ENCODE measurements at regions not wholly inside any gene's neighbourhood (a gene's known extent, or its start where the extent isn't known, plus 50 kb on each side); places are given as distances from the start of the nearest gene placed in this dataset.

- Histone ChIP-seq H3K36me3 (ENCODE audit: control insufficient read depth, insufficient read depth, low read length) (no peaks in the 10 kb centered on the region), H3K9me3 (ENCODE audit: control insufficient read depth, low read length) (no peaks in the 10 kb centered on the region), H3K27me3 (replicated peaks; ENCODE audit: control insufficient read depth, insufficient read depth, low read length, poor library complexity, severe bottlenecking) (no peaks in the 10 kb centered on the region), H3K27ac (ENCODE audit: insufficient read depth, low read length, poor library complexity, severe bottlenecking) (no peak overlapping the region), H3K4me1 (ENCODE audit: control insufficient read depth, insufficient read depth, low read length, poor library complexity, severe bottlenecking) (no peaks in the 10 kb centered on the region), H3K4me3 (ENCODE audit: insufficient read depth, low read depth, low read length, poor library complexity, severe bottlenecking) (no peak overlapping the region)
- DNase-seq: no peak
Observed at GRCh38 chr17:71942626-71943025, 178.2 kb upstream of the SOX9 start.

DNA sequence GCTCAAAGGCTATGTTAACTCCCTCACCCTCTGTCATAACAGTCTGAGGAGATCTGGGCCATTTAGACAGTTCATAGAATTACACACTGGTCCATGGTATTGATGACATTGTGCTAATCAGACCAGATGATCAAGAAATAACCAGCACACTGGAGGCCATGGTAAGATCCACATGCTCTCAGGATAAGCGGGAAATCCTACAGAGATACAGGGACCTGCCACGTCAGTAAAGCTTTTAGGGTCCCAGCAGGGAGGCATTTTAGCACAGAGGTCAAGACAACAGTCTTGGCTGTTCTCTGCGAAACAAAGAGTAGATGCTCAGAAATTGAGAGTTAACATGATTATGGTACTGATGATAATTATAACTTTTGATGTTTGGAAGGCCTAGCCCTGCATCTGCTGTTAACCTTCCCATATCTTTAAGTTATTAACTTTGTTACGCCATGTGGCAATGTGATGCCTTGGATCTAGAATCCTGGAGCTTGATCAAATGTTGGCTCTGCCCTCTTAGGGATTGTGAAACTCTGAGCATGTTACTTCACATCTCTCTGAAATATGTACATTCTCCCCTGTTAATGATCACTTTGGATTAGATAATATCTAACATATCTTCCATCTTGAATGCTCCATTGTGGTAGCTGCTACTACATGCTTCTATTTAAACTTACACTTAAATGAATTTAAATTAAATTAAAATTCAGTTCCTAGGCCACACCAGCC, 172.0 kb upstream of the SOX9 start:
- H3K27me3 ChIP-seq (replicated peaks; ENCODE audit: control insufficient read depth, insufficient read depth, low read length, poor library complexity, severe bottlenecking): no peaks in the 10 kb centered on the region
- no peak for DNase-seq

GRCh38 chr17:71959154-71959553, 161.7 kb upstream of the SOX9 start:
- Histone ChIP-seq H3K27ac (ENCODE audit: insufficient read depth, low read length, poor library complexity, severe bottlenecking) (no peak overlapping the region), H3K9me3 (ENCODE audit: control insufficient read depth, low read length) (no peaks in the 10 kb centered on the region), H3K27me3 (replicated peaks; ENCODE audit: control insufficient read depth, insufficient read depth, low read length, poor library complexity, severe bottlenecking) (no peaks in the 10 kb centered on the region), H3K4me3 (ENCODE audit: insufficient read depth, low read depth, low read length, poor library complexity, severe bottlenecking) (no peak overlapping the region), H3K4me1 (ENCODE audit: control insufficient read depth, insufficient read depth, low read length, poor library complexity, severe bottlenecking) (no peaks in the 10 kb centered on the region), H3K36me3 (ENCODE audit: control insufficient read depth, insufficient read depth, low read length) (no peaks in the 10 kb centered on the region)
- no peak for DNase-seq

More for the DNA sequence above, 172.0 kb upstream of the SOX9 start:
- Histone ChIP-seq H3K9me3 (ENCODE audit: control insufficient read depth, low read length) (no peaks in the 10 kb centered on the region), H3K36me3 (ENCODE audit: control insufficient read depth, insufficient read depth, low read length) (no peaks in the 10 kb centered on the region), H3K4me3 (ENCODE audit: insufficient read depth, low read depth, low read length, poor library complexity, severe bottlenecking) (no peak overlapping the region), H3K27ac (ENCODE audit: insufficient read depth, low read length, poor library complexity, severe bottlenecking) (no peak overlapping the region), H3K4me1 (ENCODE audit: control insufficient read depth, insufficient read depth, low read length, poor library complexity, severe bottlenecking) (no peaks in the 10 kb centered on the region)

DNA sequence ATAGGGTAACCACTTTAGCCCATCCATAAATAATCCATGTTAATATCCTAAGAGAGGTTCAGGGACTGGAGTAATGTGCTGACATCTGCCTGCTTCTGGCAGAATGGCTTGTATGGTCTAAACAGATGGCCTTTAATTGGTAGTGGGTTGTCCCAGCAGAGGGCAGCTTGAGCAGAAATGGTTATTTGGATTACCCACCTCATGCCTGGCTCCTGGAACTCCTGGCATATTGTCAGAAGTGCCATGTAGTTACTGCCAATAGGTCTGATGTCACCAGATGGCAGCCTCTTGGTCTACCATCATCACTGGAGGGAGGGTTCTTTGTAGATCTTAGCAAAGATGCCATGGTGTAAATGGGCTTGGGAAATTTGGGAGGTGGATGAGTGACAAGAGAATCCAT, 157.5 kb upstream of the SOX9 start:
- no peaks in the 10 kb centered on the region for H3K36me3 ChIP-seq (ENCODE audit: control insufficient read depth, insufficient read depth, low read length)

DNA sequence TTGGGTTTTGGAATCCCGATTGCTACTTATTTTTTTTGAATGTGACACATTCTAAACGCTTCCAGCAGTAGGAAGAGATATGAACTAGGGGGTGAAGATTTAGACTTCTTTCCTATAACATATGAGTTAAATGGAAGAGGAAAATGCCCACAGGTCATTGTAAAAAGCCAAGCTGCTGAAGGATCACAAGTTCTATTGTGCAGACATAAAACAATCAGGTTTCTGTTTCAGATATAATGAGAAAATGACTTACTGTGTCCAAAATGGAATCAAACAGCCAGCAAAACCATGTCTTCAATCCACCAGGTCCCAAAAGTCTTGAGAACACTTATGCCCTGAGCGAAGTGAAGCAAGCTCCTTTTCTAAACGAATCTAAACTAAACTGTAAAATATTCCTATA, 157.0 kb upstream of the SOX9 start:
- H3K4me3 ChIP-seq (ENCODE audit: insufficient read depth, low read depth, low read length, poor library complexity, severe bottlenecking): no peak overlapping the region
- no peak overlapping the region for H3K27ac ChIP-seq (ENCODE audit: insufficient read depth, low read length, poor library complexity, severe bottlenecking)
- no peaks in the 10 kb centered on the region for H3K9me3 ChIP-seq (ENCODE audit: control insufficient read depth, low read length)
- no peaks in the 10 kb centered on the region for H3K27me3 ChIP-seq (replicated peaks; ENCODE audit: control insufficient read depth, insufficient read depth, low read length, poor library complexity, severe bottlenecking)
- H3K4me1 ChIP-seq (ENCODE audit: control insufficient read depth, insufficient read depth, low read length, poor library complexity, severe bottlenecking): no peaks in the 10 kb centered on the region
- no peaks in the 10 kb centered on the region for H3K36me3 ChIP-seq (ENCODE audit: control insufficient read depth, insufficient read depth, low read length)
- DNase-seq: no peak

More for the DNA sequence above, 157.5 kb upstream of the SOX9 start:
- no peak for DNase-seq
- H3K9me3 ChIP-seq (ENCODE audit: control insufficient read depth, low read length): no peaks in the 10 kb centered on the region
- H3K4me3 ChIP-seq (ENCODE audit: insufficient read depth, low read depth, low read length, poor library complexity, severe bottlenecking): no peak overlapping the region
- H3K27ac ChIP-seq (ENCODE audit: insufficient read depth, low read length, poor library complexity, severe bottlenecking): no peak overlapping the region
- H3K27me3 ChIP-seq (replicated peaks; ENCODE audit: control insufficient read depth, insufficient read depth, low read length, poor library complexity, severe bottlenecking): no peaks in the 10 kb centered on the region
- no peaks in the 10 kb centered on the region for H3K4me1 ChIP-seq (ENCODE audit: control insufficient read depth, insufficient read depth, low read length, poor library complexity, severe bottlenecking)

DNA sequence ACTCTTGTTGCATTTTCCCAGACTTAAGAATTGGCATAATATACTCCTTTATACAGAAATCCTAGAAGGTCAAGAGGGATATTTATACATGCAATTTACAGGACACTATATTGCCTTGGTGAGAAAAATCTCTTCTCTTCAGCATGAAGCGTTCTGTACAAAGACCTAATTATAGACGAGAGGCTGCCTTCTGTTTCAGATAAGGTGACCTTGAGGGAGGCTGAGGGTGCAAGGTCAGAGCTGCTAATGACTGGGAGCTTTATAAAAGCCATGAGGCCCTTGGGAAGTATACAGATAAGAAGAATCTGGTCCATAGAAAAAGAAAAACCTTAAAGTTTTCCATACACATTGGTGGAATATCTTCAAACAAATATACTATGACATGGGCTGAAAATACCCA, 156.3 kb upstream of the SOX9 start:
- no peak for DNase-seq
- H3K9me3 ChIP-seq (ENCODE audit: control insufficient read depth, low read length): no peaks in the 10 kb centered on the region
- no peaks in the 10 kb centered on the region for H3K36me3 ChIP-seq (ENCODE audit: control insufficient read depth, insufficient read depth, low read length)
- H3K27ac ChIP-seq (ENCODE audit: insufficient read depth, low read length, poor library complexity, severe bottlenecking): no peak overlapping the region
- no peak overlapping the region for H3K4me3 ChIP-seq (ENCODE audit: insufficient read depth, low read depth, low read length, poor library complexity, severe bottlenecking)
- no peaks in the 10 kb centered on the region for H3K27me3 ChIP-seq (replicated peaks; ENCODE audit: control insufficient read depth, insufficient read depth, low read length, poor library complexity, severe bottlenecking)
- no peaks in the 10 kb centered on the region for H3K4me1 ChIP-seq (ENCODE audit: control insufficient read depth, insufficient read depth, low read length, poor library complexity, severe bottlenecking)

DNA sequence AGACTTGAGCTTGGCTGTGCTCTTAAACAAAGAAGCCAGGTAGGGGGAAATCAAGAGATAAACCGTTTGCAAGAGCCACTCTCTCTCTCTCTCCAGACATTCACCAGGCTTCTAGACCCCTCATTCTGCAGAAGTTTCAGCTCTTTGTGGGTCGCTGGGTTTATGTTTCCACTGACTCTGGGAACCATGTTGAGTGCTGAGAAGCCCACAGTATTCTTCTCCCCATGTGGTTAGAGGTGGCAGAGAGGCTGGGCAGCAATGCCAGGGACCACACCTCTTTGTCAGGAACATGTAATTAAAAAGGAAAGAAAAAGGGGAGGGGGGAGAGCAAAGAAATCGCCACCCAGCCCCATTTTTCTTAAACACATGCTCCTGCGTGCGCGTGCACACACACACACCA, 154.8 kb upstream of the SOX9 start:
- no peak for DNase-seq

DNA sequence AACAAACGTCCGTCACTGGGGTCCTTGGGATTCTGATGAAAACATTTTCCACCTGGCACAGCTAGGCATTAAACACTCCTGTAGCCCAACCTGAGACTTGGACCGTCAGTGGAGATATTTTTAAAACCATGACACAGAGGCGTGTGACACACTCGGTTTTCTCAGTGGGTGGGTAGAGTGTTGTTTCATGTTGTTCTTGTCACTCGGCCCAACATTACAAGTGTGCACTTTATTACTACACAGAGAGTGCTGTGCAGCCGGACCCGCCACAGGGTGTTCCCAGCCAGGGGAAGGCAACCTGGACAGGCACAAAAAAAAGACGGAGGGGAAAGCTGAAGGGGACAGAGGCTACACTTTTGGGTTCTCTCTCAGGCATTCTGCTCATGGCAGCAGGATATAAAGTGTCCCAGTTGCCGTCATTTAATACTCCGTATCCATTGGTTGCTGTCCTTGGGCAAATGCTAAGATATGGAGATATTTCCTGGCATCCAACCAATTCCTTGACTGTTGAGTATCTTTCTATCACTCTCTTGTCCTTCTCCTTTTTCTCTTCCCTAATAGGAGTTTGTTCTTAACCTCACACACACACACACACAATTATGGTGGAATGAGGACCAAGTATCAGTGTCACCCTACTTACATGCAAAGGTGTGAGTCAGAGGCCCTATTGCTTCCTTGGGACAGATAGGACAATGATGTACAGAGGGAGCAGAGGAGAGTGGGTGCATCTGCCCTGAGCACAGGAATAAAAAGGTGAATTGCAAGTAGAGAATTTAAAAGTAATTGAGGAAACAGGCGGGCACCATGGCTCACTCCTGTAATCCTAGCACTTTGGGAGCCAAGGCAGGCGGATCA, 154.1 kb upstream of the SOX9 start:
- H3K4me1 ChIP-seq (ENCODE audit: control insufficient read depth, insufficient read depth, low read length, poor library complexity, severe bottlenecking): no peaks in the 10 kb centered on the region
- H3K4me3 ChIP-seq (ENCODE audit: insufficient read depth, low read depth, low read length, poor library complexity, severe bottlenecking): no peak overlapping the region
- H3K9me3 ChIP-seq (ENCODE audit: control insufficient read depth, low read length): no peaks in the 10 kb centered on the region
- no peak for DNase-seq
- no peaks in the 10 kb centered on the region for H3K27me3 ChIP-seq (replicated peaks; ENCODE audit: control insufficient read depth, insufficient read depth, low read length, poor library complexity, severe bottlenecking)
- no peaks in the 10 kb centered on the region for H3K36me3 ChIP-seq (ENCODE audit: control insufficient read depth, insufficient read depth, low read length)
- H3K27ac ChIP-seq (ENCODE audit: insufficient read depth, low read length, poor library complexity, severe bottlenecking): no peak overlapping the region

More for the DNA sequence above, 154.8 kb upstream of the SOX9 start:
- Histone ChIP-seq H3K9me3 (ENCODE audit: control insufficient read depth, low read length) (no peaks in the 10 kb centered on the region), H3K27me3 (replicated peaks; ENCODE audit: control insufficient read depth, insufficient read depth, low read length, poor library complexity, severe bottlenecking) (no peaks in the 10 kb centered on the region), H3K36me3 (ENCODE audit: control insufficient read depth, insufficient read depth, low read length) (no peaks in the 10 kb centered on the region), H3K27ac (ENCODE audit: insufficient read depth, low read length, poor library complexity, severe bottlenecking) (no peak overlapping the region), H3K4me1 (ENCODE audit: control insufficient read depth, insufficient read depth, low read length, poor library complexity, severe bottlenecking) (no peaks in the 10 kb centered on the region), H3K4me3 (ENCODE audit: insufficient read depth, low read depth, low read length, poor library complexity, severe bottlenecking) (no peak overlapping the region)

DNA sequence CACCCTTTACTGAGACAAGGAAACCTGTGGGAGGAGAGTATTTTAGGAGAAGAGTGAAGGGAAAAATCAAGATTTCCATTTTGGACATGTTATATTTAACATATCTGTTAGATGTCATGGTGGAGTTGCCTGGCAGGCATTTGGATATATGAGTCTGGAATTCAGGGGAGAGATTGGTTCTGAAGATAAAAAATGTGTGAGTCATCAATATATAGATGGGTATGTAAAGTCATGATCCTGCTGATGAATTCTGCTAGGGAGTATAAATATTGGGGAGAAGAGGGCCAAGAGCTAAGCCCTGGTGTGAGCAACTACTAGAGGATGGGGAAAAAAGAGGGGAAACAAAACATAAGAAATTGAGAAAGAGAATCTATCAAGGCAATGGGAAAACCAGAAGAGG, 151.3 kb upstream of the SOX9 start:
- Histone ChIP-seq H3K4me1 (ENCODE audit: control insufficient read depth, insufficient read depth, low read length, poor library complexity, severe bottlenecking) (no peaks in the 10 kb centered on the region), H3K36me3 (ENCODE audit: control insufficient read depth, insufficient read depth, low read length) (no peaks in the 10 kb centered on the region), H3K9me3 (ENCODE audit: control insufficient read depth, low read length) (no peaks in the 10 kb centered on the region), H3K4me3 (ENCODE audit: insufficient read depth, low read depth, low read length, poor library complexity, severe bottlenecking) (no peak overlapping the region), H3K27me3 (replicated peaks; ENCODE audit: control insufficient read depth, insufficient read depth, low read length, poor library complexity, severe bottlenecking) (no peaks in the 10 kb centered on the region), H3K27ac (ENCODE audit: insufficient read depth, low read length, poor library complexity, severe bottlenecking) (no peak overlapping the region)
- no peak for DNase-seq

GRCh38 chr17:71970312-71970711, 150.5 kb upstream of the SOX9 start:
- H3K9me3 ChIP-seq (ENCODE audit: control insufficient read depth, low read length): no peaks in the 10 kb centered on the region
- H3K27ac ChIP-seq (ENCODE audit: insufficient read depth, low read length, poor library complexity, severe bottlenecking): no peak overlapping the region
- no peaks in the 10 kb centered on the region for H3K27me3 ChIP-seq (replicated peaks; ENCODE audit: control insufficient read depth, insufficient read depth, low read length, poor library complexity, severe bottlenecking)
- H3K36me3 ChIP-seq (ENCODE audit: control insufficient read depth, insufficient read depth, low read length): no peaks in the 10 kb centered on the region
- DNase-seq: no peak
- no peak overlapping the region for H3K4me3 ChIP-seq (ENCODE audit: insufficient read depth, low read depth, low read length, poor library complexity, severe bottlenecking)
- H3K4me1 ChIP-seq (ENCODE audit: control insufficient read depth, insufficient read depth, low read length, poor library complexity, severe bottlenecking): no peaks in the 10 kb centered on the region
